HEK293 (cell line): ENCODE measurements at regions not wholly inside any gene's neighbourhood (a gene's known extent, or its start where the extent isn't known, plus 50 kb on each side); places are given as distances from the start of the nearest gene placed in this dataset.
A peak's percentile ranks its signal among the peaks of the same experiment; 100 is the strongest.

Experiments
- CTCF ChIA-PET: fragments of 350-600 bp; formaldehyde crosslinking; extraction: SDS; loops from one replicate; lab custom pipeline; 2021; ENCODE audit warnings: antibody characterized with exemption; lab: Yijun Ruan, JAX
- POLR2A ChIA-PET: fragments of 300-600 bp; formaldehyde crosslinking; extraction: SDS; loops from one replicate; lab custom pipeline; 2020; ENCODE audit warnings: antibody characterized with exemption, inconsistent platforms; lab: Yijun Ruan, JAX
- H3K27ac ChIP-seq: fragments of 200-500 bp; sonication (Bioruptor generic); 2 replicates; pipeline ENCODE4 v1.5.1; 2014; ENCODE audit warnings: low read depth, low read length, control low read depth, inconsistent platforms; ENCODE audit errors: extremely low read depth
- H3K36me3 ChIP-seq, 2 experiments: fragments of 200-500 bp in 1 of 2; sonication (Bioruptor generic) in 1 of 2; 1 replicate in 1 of 2; 2 replicates in 1 of 2; pipeline ENCODE4 v1.5.1; 2014 to 2017; ENCODE audit warnings: inconsistent platforms in 2 of 2, low read length in 2 of 2; ENCODE audit not compliant: control insufficient read depth in 2 of 2, insufficient read depth in 1 of 2
- H3K4me1 ChIP-seq: fragments of 200-500 bp; sonication (Bioruptor generic); 2 replicates; pipeline ENCODE4 v1.5.1; 2014; ENCODE audit warnings: mild to moderate bottlenecking, low read length, inconsistent platforms; ENCODE audit not compliant: control insufficient read depth, insufficient read depth
- H3K4me3 ChIP-seq: 2 replicates; pipeline ENCODE4 v1.5.1; 2011; ENCODE audit warnings: low read depth, mild to moderate bottlenecking, control low read depth, low read length, moderate library complexity
- H3K9me3 ChIP-seq: fragments of 200-500 bp; sonication (Bioruptor generic); 2 replicates; pipeline ENCODE4 v1.5.1; 2014; ENCODE audit warnings: low read depth, low read length, inconsistent platforms; ENCODE audit not compliant: control insufficient read depth, insufficient read depth
- EGR2 ChIP-seq: fragments of 450-650 bp; formaldehyde crosslinking; IDR thresholded peaks from 2 replicates; pipeline ENCODE4 v1.5.1; 2016; ENCODE audit warnings: low read depth, missing biosample characterization, missing genetic modification characterization
- GLI4 ChIP-seq: fragments of 450-650 bp; formaldehyde crosslinking; IDR thresholded peaks from 2 replicates; pipeline ENCODE4 v1.5.1; 2016; ENCODE audit warnings: missing biosample characterization, missing genetic modification characterization
- GLIS1 ChIP-seq: fragments of 450-650 bp; formaldehyde crosslinking; IDR thresholded peaks from 2 replicates; pipeline ENCODE4 v1.5.1; 2016; ENCODE audit warnings: missing biosample characterization, missing genetic modification characterization
- GLIS2 ChIP-seq: fragments of 450-650 bp; formaldehyde crosslinking; IDR thresholded peaks from 2 replicates; pipeline ENCODE4 v1.5.1; 2016; ENCODE audit warnings: missing biosample characterization, missing genetic modification characterization
- HOXD13 ChIP-seq: sonication (generic); formaldehyde crosslinking; IDR thresholded peaks from 2 replicates; pipeline ENCODE4 v1.8.0; 2022; ENCODE audit warnings: missing genetic modification reagents, borderline replicate concordance
- KLF17 ChIP-seq: fragments of 450-650 bp; formaldehyde crosslinking; IDR thresholded peaks from 2 replicates; pipeline ENCODE4 v1.5.1; 2016; ENCODE audit warnings: missing biosample characterization, missing genetic modification characterization
- KLF8 ChIP-seq: fragments of 450-650 bp; formaldehyde crosslinking; IDR thresholded peaks from 2 replicates; pipeline ENCODE4 v1.5.1; 2016; ENCODE audit warnings: missing biosample characterization, missing genetic modification characterization
- PRDM4 ChIP-seq: fragments of 450-650 bp; formaldehyde crosslinking; IDR thresholded peaks from 2 replicates; pipeline ENCODE4 v1.5.1; 2017; ENCODE audit warnings: missing biosample characterization, missing genetic modification characterization
- SCRT2 ChIP-seq: fragments of 450-650 bp; formaldehyde crosslinking; IDR thresholded peaks from 2 replicates; pipeline ENCODE4 v1.5.1; 2016; ENCODE audit warnings: missing biosample characterization, missing genetic modification characterization
- SP7 ChIP-seq: fragments of 450-650 bp; formaldehyde crosslinking; IDR thresholded peaks from 2 replicates; pipeline ENCODE4 v1.5.1; 2016; ENCODE audit warnings: missing biosample characterization, missing genetic modification characterization
- TCF7L2 ChIP-seq: IDR thresholded peaks from 2 replicates; pipeline ENCODE4 v1.6.1; 2011; ENCODE audit warnings: low read depth, mild to moderate bottlenecking, inconsistent platforms, low read length, moderate library complexity, borderline replicate concordance
- ZBTB10 ChIP-seq: fragments of 450-650 bp; formaldehyde crosslinking; IDR thresholded peaks from 2 replicates; pipeline ENCODE4 v1.5.1; 2016; ENCODE audit warnings: missing biosample characterization, missing genetic modification characterization
- ZBTB21 ChIP-seq: fragments of 450-650 bp; formaldehyde crosslinking; IDR thresholded peaks from 2 replicates; pipeline ENCODE4 v1.5.1; 2017; ENCODE audit warnings: missing biosample characterization, missing genetic modification characterization
- ZFHX2 ChIP-seq: fragments of 450-650 bp; formaldehyde crosslinking; conservative IDR thresholded peaks from 2 replicates; pipeline ENCODE4 v1.5.1; 2016; ENCODE audit warnings: missing biosample characterization, missing genetic modification characterization
- ZIC2 ChIP-seq: fragments of 450-650 bp; formaldehyde crosslinking; IDR thresholded peaks from 2 replicates; pipeline ENCODE4 v1.5.1; 2016; ENCODE audit warnings: missing biosample characterization, missing genetic modification characterization
- ZNF175 ChIP-seq: fragments of 450-650 bp; formaldehyde crosslinking; IDR thresholded peaks from 2 replicates; pipeline ENCODE4 v1.5.1; 2016; ENCODE audit warnings: missing biosample characterization, missing genetic modification characterization
- ZNF366 ChIP-seq: fragments of 450-650 bp; formaldehyde crosslinking; conservative IDR thresholded peaks from 2 replicates; pipeline ENCODE4 v1.5.1; 2016; ENCODE audit warnings: missing biosample characterization, missing genetic modification characterization
- ZNF404 ChIP-seq: fragments of 450-650 bp; formaldehyde crosslinking; IDR thresholded peaks from 2 replicates; pipeline ENCODE4 v1.5.1; 2017; ENCODE audit warnings: missing biosample characterization, missing genetic modification characterization
- ZNF596 ChIP-seq: fragments of 450-650 bp; IDR thresholded peaks from 2 replicates; pipeline ENCODE4 v1.5.0; 2018; ENCODE audit warnings: missing biosample characterization, mild to moderate bottlenecking, missing genetic modification characterization, moderate library complexity
- ZNF664 ChIP-seq: fragments of 450-650 bp; formaldehyde crosslinking; IDR thresholded peaks from 2 replicates; pipeline ENCODE4 v1.5.1; 2016; ENCODE audit warnings: missing biosample characterization, missing genetic modification characterization
- ZNF830 ChIP-seq: fragments of 450-650 bp; IDR thresholded peaks from 2 replicates; pipeline ENCODE4 v1.5.0; 2018; ENCODE audit warnings: missing biosample characterization, missing genetic modification characterization, low read depth, mild to moderate bottlenecking, moderate library complexity
- ZSCAN23 ChIP-seq: fragments of 450-650 bp; formaldehyde crosslinking; IDR thresholded peaks from 2 replicates; pipeline ENCODE4 v1.5.1; 2016; ENCODE audit warnings: missing biosample characterization, missing genetic modification characterization
- ZSCAN30 ChIP-seq: fragments of 450-650 bp; IDR thresholded peaks from 2 replicates; pipeline ENCODE4 v1.5.1; 2018; ENCODE audit warnings: missing biosample characterization, mild to moderate bottlenecking, missing genetic modification characterization, moderate library complexity
- TF ChIP-seq, protein P1 (sequence below): fragments of 450-650 bp; formaldehyde crosslinking; IDR thresholded peaks from 2 replicates; pipeline ENCODE4 v1.5.1; 2016; ENCODE audit warnings: missing biosample characterization, missing genetic modification characterization
- TF ChIP-seq, protein P2 (sequence below): fragments of 450-650 bp; formaldehyde crosslinking; IDR thresholded peaks from 2 replicates; pipeline ENCODE4 v1.5.1; 2016; ENCODE audit warnings: missing biosample characterization, missing genetic modification characterization

DNA sequence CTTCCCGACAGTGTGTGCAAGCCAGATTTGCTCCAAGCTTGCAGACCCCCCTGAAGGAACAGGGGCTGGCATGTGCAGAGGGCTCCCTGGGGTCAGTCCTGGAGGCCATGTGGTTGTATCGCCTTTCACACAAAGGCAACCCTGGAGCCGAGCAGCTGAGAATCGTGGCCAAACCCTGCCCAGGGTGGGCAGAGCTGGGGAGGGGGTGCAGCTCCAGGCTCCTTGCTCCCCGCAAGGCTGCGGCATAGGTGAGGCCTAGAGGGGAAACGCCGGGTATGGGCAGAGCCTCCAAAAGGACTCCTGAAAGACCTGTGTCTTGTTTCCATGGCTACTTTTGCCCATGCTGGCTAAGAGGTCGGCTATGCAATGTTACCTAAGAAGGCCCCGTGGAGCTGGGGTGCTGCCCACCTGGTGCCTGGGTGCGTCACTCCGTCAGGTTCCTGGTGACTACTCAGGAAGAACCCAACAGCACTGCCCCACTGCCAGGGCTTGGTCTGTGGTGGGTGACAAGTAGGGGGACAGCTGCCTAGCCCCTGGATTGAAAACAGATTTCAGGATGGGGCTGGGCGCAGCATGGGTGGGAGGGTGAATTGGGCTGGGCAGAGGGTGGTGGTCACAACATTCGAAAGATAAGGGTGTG lies 171.0 kb upstream of the SHH start (continued):
- TF ChIP-seq ZBTB10 (tag by site-specific recombination) (no peak), GLIS1 (tag by site-specific recombination) (no peak), ZIC2 (tag by site-specific recombination) (no peak), ZSCAN23 (tag by site-specific recombination) (no peak), SP7 (tag by site-specific recombination) (no peak), GLI4 (tag by site-specific recombination) (no peak)
- TF ChIP-seq, protein P1, sequence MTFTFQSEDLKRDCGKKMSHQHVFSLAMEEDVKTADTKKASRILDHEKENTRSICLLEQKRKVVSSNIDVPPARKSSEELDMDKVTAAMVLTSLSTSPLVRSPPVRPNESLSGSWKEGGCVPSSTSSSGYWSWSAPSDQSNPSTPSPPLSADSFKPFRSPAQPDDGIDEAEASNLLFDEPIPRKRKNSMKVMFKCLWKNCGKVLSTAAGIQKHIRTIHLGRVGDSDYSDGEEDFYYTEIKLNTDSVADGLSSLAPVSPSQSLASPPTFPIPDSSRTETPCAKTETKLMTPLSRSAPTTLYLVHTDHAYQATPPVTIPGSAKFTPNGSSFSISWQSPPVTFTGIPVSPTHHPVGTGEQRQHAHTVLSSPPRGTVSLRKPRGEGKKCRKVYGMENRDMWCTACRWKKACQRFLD: no peak
- TF ChIP-seq, all 188 proteins: peak for 0

GRCh38 chr7:155981703-155982102 lies 169.4 kb upstream of the SHH start:
- POLR2A ChIA-PET: no interaction called here
- no peak for TF ChIP-seq KLF17 (tag by site-specific recombination)
- TF ChIP-seq EGR2 (tag by site-specific recombination): peak; percentile 81; the same call in 1 of the 2 replicates
- peak; percentile 26; the same call in 1 of the 2 replicates for TF ChIP-seq ZFHX2 (tag by site-specific recombination)
- TF ChIP-seq ZNF366 (tag by site-specific recombination): peak; percentile 61
- TF ChIP-seq TCF7L2: no peak
- no peak for TF ChIP-seq ZNF830
- TF ChIP-seq, all 188 proteins: peak for 3
- H3K4me1 ChIP-seq: no peaks in the 10 kb centered on the region
- no peak overlapping the region for H3K4me3 ChIP-seq
- no peaks in the 10 kb centered on the region for H3K36me3 ChIP-seq
- no peaks in the 10 kb centered on the region for H3K9me3 ChIP-seq
- no peak overlapping the region for H3K27ac ChIP-seq
- CTCF ChIA-PET: no interaction called here

- ChIA-PET CTCF (no interaction called here), POLR2A (no interaction called here)
- H3K9me3 ChIP-seq: no peaks in the 10 kb centered on the region
- H3K4me1 ChIP-seq: no peaks in the 10 kb centered on the region
- no peak overlapping the region for H3K27ac ChIP-seq
- no peaks in the 10 kb centered on the region for H3K36me3 ChIP-seq
- no peak overlapping the region for H3K4me3 ChIP-seq
- no peak for TF ChIP-seq KLF8
- TF ChIP-seq, protein P2, sequence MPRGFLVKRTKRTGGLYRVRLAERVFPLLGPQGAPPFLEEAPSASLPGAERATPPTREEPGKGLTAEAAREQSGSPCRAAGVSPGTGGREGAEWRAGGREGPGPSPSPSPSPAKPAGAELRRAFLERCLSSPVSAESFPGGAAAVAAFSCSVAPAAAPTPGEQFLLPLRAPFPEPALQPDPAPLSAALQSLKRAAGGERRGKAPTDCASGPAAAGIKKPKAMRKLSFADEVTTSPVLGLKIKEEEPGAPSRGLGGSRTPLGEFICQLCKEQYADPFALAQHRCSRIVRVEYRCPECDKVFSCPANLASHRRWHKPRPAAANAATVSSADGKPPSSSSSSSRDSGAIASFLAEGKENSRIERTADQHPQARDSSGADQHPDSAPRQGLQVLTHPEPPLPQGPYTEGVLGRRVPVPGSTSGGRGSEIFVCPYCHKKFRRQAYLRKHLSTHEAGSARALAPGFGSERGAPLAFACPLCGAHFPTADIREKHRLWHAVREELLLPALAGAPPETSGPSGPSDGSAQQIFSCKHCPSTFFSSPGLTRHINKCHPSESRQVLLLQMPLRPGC: no peak
- TF ChIP-seq ZBTB21 (tag by site-specific recombination): no peak
- no peak for TF ChIP-seq HOXD13 (CRISPR knock-in tag)
- no peak for TF ChIP-seq GLIS2 (tag by site-specific recombination)
- TF ChIP-seq ZNF175 (tag by site-specific recombination): no peak
- no peak for TF ChIP-seq ZNF596 (tag by site-specific recombination)
- TF ChIP-seq EGR2 (tag by site-specific recombination): no peak
- no peak for TF ChIP-seq ZNF366 (tag by site-specific recombination)
- TF ChIP-seq ZNF404 (tag by site-specific recombination): no peak
- TF ChIP-seq ZNF664: no peak
- TF ChIP-seq SP7 (tag by site-specific recombination): no peak
- TF ChIP-seq PRDM4 (tag by site-specific recombination): no peak
- TF ChIP-seq ZSCAN30: no peak
- no peak for TF ChIP-seq SCRT2 (tag by site-specific recombination)
Observed at GRCh38 chr7:155980841-155981240, 168.6 kb upstream of the SHH start.
